A549 (cell line): ENCODE measurements at regions not wholly inside any gene's neighbourhood (a gene's known extent, or its start where the extent isn't known, plus 50 kb on each side); places are given as distances from the start of the nearest gene placed in this dataset.
"Not testable (repeated sequence)": the region's sequence is repeated elsewhere in the genome, so short reads cannot be mapped to it uniquely, and the experiment has no call there.

Source experiments
- CBX8 ChIP-seq: fragments of 200-600 bp; sonication (generic); IDR thresholded peaks from 2 replicates; pipeline ENCODE4 v1.6.1; 2016
- RAD21 ChIP-seq, 2 experiments: fragments of >200 bp in 1 of 2; sonication (Bioruptor Twin) in 1 of 2; formaldehyde crosslinking in 1 of 2; IDR thresholded peaks in 1 of 2; conservative IDR thresholded peaks in 1 of 2; 2 replicates in 1 of 2; 3 replicates in 1 of 2; pipeline ENCODE4 v1.6.1; 2012 to 2018; ENCODE audit warnings: inconsistent platforms in 1 of 2
- TF ChIP-seq, protein P1 (sequence below): fragments of >200 bp; sonication (Bioruptor Twin); formaldehyde crosslinking; IDR thresholded peaks from 3 replicates; pipeline ENCODE4 v1.5.1; 2016
- TF ChIP-seq, protein P2 (sequence below): fragments of 250-450 bp; sonication (Bioruptor Pico); IDR thresholded peaks from 2 replicates; pipeline ENCODE4 v1.5.0; 2021; ENCODE audit warnings: mild to moderate bottlenecking, moderate library complexity, borderline replicate concordance

GRCh38 chr5:34187441-34187840 lies 144.4 kb upstream of the C1QTNF3 start:
- TF ChIP-seq, protein P1, sequence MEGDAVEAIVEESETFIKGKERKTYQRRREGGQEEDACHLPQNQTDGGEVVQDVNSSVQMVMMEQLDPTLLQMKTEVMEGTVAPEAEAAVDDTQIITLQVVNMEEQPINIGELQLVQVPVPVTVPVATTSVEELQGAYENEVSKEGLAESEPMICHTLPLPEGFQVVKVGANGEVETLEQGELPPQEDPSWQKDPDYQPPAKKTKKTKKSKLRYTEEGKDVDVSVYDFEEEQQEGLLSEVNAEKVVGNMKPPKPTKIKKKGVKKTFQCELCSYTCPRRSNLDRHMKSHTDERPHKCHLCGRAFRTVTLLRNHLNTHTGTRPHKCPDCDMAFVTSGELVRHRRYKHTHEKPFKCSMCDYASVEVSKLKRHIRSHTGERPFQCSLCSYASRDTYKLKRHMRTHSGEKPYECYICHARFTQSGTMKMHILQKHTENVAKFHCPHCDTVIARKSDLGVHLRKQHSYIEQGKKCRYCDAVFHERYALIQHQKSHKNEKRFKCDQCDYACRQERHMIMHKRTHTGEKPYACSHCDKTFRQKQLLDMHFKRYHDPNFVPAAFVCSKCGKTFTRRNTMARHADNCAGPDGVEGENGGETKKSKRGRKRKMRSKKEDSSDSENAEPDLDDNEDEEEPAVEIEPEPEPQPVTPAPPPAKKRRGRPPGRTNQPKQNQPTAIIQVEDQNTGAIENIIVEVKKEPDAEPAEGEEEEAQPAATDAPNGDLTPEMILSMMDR = not testable (repeated sequence)
- not testable (repeated sequence) for TF ChIP-seq RAD21 (conservative IDR thresholded peaks at IDR 0.05 in 1 of 2, IDR thresholded peaks at IDR 0.05 in 1 of 2); CBX8
- TF ChIP-seq, protein P2, sequence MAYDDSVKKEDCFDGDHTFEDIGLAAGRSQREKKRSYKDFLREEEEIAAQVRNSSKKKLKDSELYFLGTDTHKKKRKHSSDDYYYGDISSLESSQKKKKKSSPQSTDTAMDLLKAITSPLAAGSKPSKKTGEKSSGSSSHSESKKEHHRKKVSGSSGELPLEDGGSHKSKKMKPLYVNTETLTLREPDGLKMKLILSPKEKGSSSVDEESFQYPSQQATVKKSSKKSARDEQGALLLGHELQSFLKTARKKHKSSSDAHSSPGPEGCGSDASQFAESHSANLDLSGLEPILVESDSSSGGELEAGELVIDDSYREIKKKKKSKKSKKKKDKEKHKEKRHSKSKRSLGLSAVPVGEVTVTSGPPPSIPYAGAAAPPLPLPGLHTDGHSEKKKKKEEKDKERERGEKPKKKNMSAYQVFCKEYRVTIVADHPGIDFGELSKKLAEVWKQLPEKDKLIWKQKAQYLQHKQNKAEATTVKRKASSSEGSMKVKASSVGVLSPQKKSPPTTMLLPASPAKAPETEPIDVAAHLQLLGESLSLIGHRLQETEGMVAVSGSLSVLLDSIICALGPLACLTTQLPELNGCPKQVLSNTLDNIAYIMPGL (CRISPR knock-in tag) = not testable (repeated sequence)
